ENCODE measurements at regions not wholly inside any gene's neighbourhood (a gene's known extent, or its start where the extent isn't known, plus 50 kb on each side); places are given as distances from the start of the nearest gene placed in this dataset.

- TF ChIP-seq CTCF (IDR thresholded peaks at IDR 0.05) (no peak), EP300 (IDR thresholded peaks at IDR 0.05) (no peak), POLR2AphosphoS5 (IDR thresholded peaks at IDR 0.05) (no peak), POLR2A (IDR thresholded peaks at IDR 0.05; ENCODE audit: low read depth) (no peak)
Observed at GRCh38 chr2:212732860-212733259, 194.3 kb upstream of the ERBB4 start.
